ENCODE measurements at regions not wholly inside any gene's neighbourhood (a gene's known extent, or its start where the extent isn't known, plus 50 kb on each side); places are given as distances from the start of the nearest gene placed in this dataset.

DNA sequence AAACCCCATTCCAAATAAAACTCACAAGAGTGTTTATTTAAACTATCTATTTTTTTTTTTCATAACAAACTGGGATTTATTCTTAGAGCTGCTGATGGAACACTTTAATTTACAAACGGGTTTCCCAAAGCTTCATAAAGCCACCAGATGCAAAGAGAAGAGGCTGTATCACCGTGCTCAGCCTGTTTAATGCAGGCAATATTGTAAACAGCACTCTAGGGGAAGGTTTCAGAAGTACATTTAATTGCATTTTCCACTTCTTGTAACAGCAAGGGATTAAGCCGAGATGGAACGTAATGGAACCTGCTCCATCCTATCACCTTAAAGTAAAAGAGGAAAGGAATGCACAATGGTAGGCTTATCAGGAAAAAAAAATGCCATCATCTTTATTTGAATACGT lies 550.6 kb upstream of the ARGLU1 start:
- TF ChIP-seq ZNF512 (tag; IDR thresholded peaks at IDR 0.05): no peak
- TF ChIP-seq THRB (CRISPR knock-in tag; conservative IDR thresholded peaks at IDR 0.05): no peak
- TF ChIP-seq POLR2G (IDR thresholded peaks at IDR 0.05; ENCODE audit: low read depth, low read length): no peak
- TF ChIP-seq RBM22 (IDR thresholded peaks at IDR 0.05; ENCODE audit: low read depth, low read length, poor library complexity, severe bottlenecking): no peak
- no peak for TF ChIP-seq ZNF174 (CRISPR knock-in tag; IDR thresholded peaks at IDR 0.05)
- no peak for TF ChIP-seq CTCF (IDR thresholded peaks at IDR 0.05 in 2 of 3, conservative IDR thresholded peaks at IDR 0.05 in 1 of 3; ENCODE audit: insufficient read depth in 2 of 3, low read depth in 1 of 3, low read length in 3 of 3)
- no peak for TF ChIP-seq ARNT (IDR thresholded peaks at IDR 0.05)
- no peak for TF ChIP-seq ZNF561 (CRISPR knock-in tag; conservative IDR thresholded peaks at IDR 0.05)
- TF ChIP-seq EZH2 (IDR thresholded peaks at IDR 0.05; ENCODE audit: borderline replicate concordance, low read depth, low read length): no peak
- no peak for TF ChIP-seq ZFX (CRISPR knock-in tag; IDR thresholded peaks at IDR 0.05)
- no peak for TF ChIP-seq MAX (CRISPR knock-in tag; IDR thresholded peaks at IDR 0.05)
- no peak for TF ChIP-seq SMARCA5 (IDR thresholded peaks at IDR 0.05)

All from K562 (cell line).